GM19372 (cell line): ENCODE measurements at regions not wholly inside any gene's neighbourhood (a gene's known extent, or its start where the extent isn't known, plus 50 kb on each side); places are given as distances from the start of the nearest gene placed in this dataset.

Experiments used
- ATAC-seq: cut with Tn5 transposase; IDR thresholded peaks from one replicate; pipeline ENCODE4 v1.9.1; 2021; ENCODE audit warnings: mild to moderate bottlenecking, low read depth, moderate library complexity; ENCODE audit not compliant: unreplicated experiment

DNA sequence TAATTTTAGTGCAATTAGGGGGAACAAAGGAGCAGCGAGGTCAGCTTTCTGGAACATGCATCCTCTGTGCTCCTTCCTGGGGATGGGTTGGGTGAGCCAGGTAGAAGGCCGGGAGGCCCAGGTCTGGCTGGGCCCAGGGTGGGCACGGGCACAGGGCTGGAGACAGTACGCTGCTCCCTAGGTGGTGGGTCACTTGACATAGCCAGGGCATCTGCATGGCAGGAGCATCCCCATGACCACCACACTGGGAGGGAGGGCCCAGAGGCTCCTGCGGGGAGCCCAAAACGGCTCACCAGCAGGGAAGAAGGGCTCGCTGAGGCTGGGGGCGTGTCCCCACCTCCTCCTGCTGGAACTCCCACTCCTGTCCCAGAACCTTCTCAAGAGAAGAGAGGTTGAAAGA, 216.8 kb downstream of the NXNL2 start:
- ATAC-seq, result no peak

DNA sequence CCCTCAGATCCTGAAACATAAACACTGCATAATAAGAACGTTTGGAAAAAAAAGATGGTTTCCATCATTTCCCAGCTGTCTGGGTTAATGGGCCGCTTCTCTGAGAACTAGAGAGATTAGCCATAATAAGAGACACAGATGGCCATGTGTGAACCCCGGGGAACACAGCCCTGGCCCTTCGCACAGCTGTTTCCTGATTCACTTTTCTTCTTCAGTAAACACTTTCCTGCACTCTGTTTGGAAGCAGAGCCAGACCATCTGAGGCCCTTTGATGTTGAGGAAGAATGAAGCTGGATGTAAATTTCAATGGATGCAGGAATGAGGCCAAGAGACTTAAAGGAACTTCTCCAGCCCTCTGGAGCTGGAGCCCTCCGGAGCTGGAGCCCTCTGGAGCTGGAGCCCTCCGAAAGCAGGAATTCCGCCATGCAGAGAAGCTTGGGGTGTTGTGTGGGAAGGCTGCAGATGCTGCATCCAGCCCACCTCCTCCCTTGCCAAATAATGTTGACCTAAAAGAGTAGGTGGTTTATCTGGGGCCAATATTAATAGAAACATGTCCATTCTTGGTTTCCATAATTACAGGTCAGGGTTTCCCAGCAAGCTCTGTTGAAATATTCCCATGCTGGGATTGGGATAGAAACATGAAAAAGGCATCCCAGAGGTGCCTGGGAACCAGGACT, 218.9 kb downstream of the NXNL2 start:
- ATAC-seq, result no peak

DNA sequence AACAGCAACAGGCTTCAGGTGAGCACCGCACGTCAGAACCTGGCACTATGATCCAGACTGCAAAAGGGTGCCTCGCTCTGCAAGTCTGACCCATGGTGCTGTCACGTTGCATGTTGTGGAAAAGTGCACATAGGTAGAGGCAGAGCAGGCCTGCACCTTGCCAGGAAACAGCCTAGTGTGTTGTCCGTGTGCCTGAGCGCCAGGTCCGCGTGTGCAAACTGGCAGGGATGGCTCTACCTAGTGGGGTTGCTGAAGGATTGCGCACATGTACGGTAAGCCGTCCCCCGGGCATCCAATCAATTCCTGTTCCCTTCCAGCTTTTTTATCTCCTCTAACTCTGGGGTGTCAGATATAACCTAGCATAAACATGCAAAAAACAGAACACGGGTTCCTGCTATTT, 219.5 kb downstream of the NXNL2 start:
- ATAC-seq, result no peak

DNA sequence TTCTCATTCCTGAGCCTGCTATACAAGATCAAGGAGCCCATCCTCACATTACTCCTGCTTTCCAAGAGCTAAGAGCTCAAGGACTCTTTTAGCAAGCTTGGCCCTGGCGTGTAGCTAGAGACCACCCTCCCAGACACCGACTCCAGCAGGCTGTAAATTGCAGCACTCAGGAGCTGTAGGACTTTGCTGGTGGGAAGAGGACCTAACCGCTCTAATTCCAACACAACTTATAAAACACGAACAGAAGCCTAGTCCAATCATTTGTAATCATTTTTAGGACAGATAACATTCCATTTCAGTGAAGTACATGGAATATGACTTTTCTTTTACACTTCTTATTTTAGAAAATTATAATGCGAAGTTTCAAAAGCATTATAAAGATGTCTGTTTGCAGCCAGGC, 219.9 kb downstream of the NXNL2 start:
- no peak for ATAC-seq

DNA sequence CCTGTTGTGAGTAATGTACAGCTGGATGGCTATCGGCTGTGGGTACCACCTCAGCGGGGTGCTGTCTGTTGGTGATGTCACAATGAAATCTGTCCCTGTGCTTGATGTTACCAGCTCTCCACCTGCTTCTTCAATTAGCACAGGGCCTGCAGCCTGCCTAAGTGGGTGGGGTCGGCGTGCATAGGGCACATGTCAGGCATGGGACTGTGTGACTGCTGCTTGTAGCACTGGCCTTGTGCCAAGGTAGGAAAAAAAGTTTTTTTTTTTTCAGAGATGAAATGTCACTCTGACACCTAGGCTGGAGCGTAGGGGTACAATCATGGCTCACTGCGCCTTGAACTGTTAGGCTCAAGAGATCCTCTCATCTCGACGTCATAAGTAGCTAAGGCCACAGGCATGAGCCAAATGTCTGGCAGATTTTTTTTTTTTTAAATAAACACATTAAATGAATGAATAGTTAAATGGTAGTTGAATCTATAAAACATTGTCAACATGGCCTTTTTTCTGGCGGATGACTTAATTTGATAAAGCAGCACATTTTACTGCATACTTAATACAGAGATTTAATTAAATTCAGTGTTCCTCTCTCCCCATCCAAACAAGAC, 222.5 kb downstream of the NXNL2 start:
- ATAC-seq, result no peak

- no peak for ATAC-seq
Measured at GRCh38 chr9:88759364-88759763, 224.4 kb downstream of the NXNL2 start.

DNA sequence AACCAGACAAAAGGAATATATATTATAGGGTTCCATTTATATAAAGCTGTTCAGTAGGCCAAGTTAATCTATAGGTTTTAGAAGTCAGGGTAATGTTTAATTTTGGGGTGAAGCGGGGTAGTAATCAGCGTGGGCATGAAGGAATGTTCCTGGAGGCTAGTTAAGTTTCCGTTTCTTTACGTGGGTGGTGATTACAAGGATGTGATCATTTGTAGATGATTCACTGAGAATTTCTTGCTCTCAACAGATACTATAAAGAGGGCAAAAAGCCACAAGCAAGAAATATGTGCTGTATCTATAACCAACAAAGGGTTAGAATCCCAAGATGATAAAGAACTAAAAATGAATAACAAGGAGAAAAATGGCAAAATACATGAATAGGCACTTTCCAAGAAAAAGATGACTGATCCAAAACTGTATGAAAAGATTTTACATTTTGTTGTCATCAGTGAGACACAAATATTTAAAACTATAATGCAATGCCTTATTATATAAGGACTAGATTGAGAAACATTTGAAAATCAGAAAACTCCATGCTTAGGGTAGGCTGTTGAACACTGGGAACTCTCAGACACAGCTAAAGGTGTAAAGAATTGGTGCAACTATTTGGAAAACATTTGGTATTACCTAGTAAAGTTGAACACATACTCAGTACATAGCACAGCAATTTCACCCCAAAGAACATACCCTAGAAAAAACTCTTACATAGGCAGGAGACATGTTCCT, 224.3 kb upstream of the S1PR3 start:
- no peak for ATAC-seq

DNA sequence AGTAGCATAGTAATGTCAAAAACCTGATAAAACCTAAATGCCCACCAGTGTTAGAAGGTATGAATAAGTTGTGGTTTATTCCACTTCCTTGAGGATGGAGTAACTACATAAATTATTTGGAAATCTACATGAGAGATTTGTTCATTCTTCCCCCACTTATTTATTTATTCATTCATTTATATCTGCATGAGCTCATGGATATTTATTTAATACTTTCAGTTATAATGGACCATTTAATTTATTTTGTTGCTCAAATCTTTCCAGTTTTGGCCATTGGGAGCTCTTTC, 223.8 kb upstream of the S1PR3 start:
- ATAC-seq, result no peak

DNA sequence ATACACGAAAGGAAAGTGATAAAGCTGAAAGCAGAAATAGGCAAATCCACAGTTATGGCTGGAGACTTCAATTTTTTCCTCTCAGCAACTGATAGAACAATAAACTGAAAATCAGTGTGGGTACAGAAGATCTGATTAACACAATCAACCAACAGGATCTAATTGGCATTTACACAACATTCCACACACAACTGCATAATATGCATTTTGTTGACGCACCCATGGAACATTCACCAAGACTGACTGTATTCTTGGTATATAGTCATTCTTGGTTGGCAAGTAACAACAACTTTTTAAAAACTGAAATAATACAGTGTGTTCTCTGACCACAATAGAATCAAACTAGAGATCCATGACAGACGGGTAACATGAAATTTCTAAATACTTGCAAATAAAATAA, 218.7 kb upstream of the S1PR3 start:
- ATAC-seq, result no peak

DNA sequence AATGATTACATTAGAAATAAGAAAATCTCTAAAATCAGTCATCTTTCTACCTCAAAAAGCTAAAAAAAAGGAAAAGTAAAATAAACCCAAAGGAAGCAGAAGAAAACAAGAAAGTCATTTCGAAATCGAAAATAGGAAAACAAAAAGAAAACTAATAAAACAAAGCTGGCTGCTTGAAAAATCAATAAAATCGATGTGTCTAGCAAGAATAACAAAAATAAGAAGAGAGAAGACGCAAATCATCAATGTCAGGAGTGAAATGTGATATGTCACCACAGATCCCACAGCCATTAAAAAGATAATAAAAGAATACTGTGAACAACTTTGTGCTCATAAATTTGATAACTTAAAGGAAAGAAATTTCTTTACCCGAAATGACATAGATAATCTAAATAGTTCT, 218.1 kb upstream of the S1PR3 start:
- no peak for ATAC-seq

DNA sequence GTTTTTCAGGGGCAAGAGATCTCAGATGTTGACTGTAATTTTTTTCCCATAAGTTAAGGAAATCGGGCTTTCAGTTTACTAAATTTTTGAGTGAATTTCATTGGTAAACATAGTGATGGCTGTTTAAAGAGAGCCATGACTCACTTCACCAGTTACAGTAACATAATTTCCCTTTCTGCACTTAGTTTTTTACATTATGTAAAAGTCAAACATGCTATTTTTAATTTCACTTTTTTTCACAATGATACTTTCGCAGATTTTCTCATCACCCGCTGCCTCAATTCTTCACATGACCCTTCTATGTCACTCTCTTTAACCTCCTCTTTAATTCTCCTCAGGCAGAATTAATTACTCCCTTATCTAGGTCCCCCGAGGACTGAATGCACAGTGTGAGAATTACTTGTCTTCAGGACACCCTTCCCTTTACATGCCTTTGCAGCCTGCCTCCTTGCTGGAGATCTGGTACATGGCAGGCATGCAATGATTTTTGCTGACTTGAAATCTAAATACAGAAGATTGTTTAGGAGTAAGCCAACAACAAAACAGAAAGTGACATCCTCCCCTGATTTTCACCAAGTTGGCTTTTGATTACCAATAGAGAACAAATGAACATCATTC, 217.5 kb upstream of the S1PR3 start:
- no peak for ATAC-seq

DNA sequence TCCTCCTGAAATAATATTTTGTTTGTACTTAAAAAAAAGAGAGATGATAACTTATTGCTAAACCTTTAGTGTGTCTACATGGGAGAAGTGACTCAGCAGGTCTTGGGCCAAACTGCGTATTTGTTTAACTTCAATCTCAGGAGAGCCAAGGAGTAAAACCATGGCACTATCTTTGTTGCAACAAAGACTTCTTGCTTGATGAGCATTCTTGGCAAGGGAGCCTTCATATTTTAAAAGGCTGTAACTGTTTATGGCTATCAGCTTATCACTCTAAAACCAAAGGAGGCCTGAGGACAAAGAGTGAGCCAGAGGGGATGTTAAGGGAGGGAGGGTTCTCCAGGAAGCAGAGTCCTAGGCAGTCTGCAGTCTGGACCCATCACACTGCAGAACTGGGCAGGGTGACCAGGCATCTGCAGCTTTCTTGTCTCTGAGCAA, 216.2 kb upstream of the S1PR3 start:
- no peak for ATAC-seq

DNA sequence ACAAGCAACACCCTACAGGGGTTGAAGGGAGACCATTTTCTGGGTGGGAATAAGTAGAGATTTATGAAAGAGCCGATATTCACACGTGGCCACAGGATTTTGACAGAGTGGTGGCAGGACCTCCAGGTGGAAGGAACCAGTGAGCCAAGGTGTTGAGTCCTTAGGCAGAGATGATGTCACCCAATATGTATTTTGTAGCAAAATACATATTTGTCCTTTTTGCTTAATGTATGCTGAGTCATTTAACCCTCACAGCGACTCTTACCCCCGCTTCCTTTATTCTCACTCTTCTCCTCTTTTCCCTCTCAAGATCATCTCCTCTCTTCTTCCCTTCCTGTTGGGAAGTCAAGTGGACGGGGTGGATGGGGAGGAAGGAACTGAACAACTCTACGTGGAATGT, 215.7 kb upstream of the S1PR3 start:
- ATAC-seq, result no peak

GRCh38 chr9:88775966-88776365, 215.3 kb upstream of the S1PR3 start:
- no peak for ATAC-seq

GRCh38 chr9:88776717-88777497, 214.4 kb upstream of the S1PR3 start:
- ATAC-seq, result no peak

DNA sequence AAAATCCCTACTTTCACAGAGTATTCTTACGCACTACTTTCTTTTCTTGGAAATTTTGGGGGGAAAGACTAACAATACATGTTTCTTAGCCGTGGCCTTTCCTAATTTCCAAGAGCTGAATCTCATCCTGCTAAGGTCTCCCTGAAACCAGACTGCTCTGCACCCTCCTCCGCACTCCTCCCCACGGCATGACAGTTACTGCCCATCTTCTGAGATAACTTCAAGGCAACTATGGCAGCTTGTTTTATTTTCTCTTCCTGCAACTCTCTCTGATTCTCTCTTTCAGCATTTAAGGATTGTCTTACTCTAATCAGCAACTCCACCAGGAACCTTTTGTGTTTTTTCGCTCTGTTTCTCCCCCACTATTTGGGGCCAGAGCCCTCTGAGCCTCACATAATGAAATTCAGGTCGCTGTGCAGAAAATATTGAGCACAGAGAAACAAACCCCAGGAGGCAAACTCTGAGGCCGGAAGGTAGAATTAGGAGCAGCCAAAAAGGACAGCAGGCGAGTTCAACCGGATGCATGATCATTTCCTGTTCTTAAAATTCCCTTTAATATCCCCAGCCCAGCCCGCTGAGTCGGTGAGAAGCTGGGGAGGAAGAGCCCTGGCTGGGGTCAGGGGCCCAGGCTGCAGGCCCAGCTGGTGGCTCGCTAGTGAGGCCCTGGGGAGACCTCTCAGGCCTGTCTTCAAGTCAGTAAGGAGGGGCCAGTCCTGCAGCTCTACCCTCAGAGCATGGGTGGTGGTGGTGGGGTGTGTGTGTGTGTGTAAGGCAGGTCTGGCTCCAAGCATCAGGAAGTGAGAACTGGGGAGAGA, 213.6 kb upstream of the S1PR3 start:
- ATAC-seq, result no peak

DNA sequence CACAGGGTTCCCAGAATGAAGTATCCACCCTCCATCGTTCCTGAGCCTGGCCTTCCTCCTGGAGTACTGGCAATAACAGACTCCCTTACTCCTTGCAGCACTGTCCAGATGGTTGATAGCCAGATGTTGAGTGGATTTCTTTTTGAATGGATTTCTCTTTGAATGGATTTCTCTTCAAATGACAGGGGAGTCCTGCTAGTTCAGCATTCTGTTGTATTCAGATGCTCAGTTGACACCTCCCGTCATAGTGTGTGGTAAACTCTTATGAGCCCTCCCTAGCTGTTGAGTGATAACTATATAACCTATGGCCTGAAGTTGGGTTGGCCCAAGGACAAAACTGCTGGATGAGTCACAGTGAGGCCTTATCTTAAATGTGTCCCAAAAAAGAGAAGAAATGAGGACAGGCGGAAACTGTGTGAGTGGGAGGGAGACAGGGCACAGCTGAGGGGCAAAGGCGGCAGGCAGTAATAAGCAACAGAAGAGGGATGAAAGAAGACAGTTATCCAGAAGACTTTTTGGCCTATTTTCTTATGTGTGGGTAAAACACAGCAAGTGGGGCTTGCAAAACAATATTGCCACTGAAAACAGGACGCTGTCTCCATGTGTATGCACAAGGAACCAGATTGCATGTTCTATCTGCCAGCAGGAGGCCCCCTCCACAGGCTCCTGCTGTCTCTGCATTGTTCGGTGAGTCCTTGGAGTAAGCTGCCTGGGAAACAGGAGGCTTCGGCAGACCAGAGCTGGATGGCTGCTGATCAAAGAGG, 209.5 kb upstream of the S1PR3 start:
- ATAC-seq, result no peak

- no peak for ATAC-seq
Measured at GRCh38 chr9:88782931-88783710, 208.1 kb upstream of the S1PR3 start.

DNA sequence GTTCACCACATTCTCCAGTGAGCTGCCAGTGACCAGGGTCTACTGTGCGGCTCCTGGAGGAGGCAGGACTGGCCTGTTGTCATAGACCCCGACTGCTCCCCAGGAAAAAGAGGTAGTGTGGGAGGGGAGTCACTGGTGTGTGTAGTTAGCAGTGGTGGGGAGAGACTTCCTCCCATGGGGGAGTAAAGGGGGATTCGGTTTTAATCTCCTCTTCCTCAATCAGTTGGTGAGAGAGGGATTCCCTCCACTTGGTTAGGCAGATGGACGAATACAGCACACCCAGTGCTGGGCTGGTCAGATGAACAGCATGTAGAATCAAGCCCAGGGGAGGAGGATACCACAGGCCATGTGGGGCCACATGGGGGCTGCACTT, 207.6 kb upstream of the S1PR3 start:
- ATAC-seq, result no peak
